Activated B cell treated with CpG ODN at 0.5 μM for 24 hours (primary cell): ENCODE measurements at regions not wholly inside any gene's neighbourhood (a gene's known extent, or its start where the extent isn't known, plus 50 kb on each side); places are given as distances from the start of the nearest gene placed in this dataset.

Experiments
- ATAC-seq: fragments of 200-7000 bp; cut with Tn5 transposase; one replicate; pipeline ENCODE4 v1.10.0; 2021; ENCODE audit warnings: low read depth, mild to moderate bottlenecking, moderate library complexity
- CTCF ChIA-PET: fragments of 350-600 bp; sonication (Branson Sonifier 250); formaldehyde crosslinking; loops from one replicate; lab custom pipeline; 2021; ENCODE audit warnings: antibody characterized with exemption; lab: Charles Lee
- POLR2A ChIA-PET: fragments of 350-600 bp; sonication (Branson Sonifier 250); formaldehyde crosslinking; loops from one replicate; lab custom pipeline; 2021; ENCODE audit warnings: antibody characterized with exemption; lab: Charles Lee
- DNase-seq: peaks from one replicate; pipeline ENCODE4 v3.0.0; 2022
- H3K27ac Mint-ChIP-seq: one replicate; pipeline ENCODE4 v1.8.0; 2020; ENCODE audit warnings: mixed read lengths
- H3K27me3 Mint-ChIP-seq: one replicate; pipeline ENCODE4 v1.8.0; 2021; ENCODE audit warnings: mixed read lengths
- H3K36me3 Mint-ChIP-seq: one replicate; pipeline ENCODE4 v1.8.0; 2021; ENCODE audit warnings: low read depth, mixed read lengths
- H3K4me1 Mint-ChIP-seq: one replicate; pipeline ENCODE4 v1.8.0; 2021; ENCODE audit warnings: mixed read lengths
- H3K4me3 Mint-ChIP-seq: one replicate; pipeline ENCODE4 v1.8.0; 2020; ENCODE audit warnings: mild to moderate bottlenecking, mixed read lengths
- H3K9me3 Mint-ChIP-seq: one replicate; pipeline ENCODE4 v1.8.0; 2020; ENCODE audit warnings: mixed read lengths
- CTCF ChIP-seq: fragments of 200-600 bp; IDR thresholded peaks from one replicate; pipeline ENCODE4 v1.8.0; 2022; ENCODE audit warnings: antibody characterized with exemption, mild to moderate bottlenecking
- intact Hi-C: fragments of 100-400 bp; cut with micrococcal nuclease; formaldehyde crosslinking; loops from one replicate; pipeline ENCODE4 v1.15.1; 2024

DNA sequence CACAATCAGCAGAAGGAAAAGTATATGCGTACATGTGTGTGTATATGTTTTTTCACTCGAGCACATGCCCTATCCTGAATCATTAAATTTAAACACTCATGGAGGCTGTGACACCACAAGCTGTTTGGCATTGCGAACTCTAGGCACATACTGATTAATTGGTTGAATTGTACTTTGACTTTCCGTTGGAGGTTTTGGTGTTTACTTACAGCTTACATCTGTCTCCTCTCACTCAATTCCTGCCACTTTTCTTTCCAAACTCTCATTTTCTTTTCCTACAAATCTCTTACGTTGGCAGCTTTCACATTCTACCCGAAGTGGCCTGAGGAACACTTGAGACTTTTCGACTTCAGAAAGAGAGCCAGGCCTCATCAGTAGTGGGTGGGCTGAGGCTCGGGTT is 434.1 kb upstream of the SEMA6D start:
- POLR2A ChIA-PET = no interaction called here
- CTCF ChIA-PET = no interaction called here
- H3K36me3 Mint-ChIP-seq = no peaks in the 10 kb centered on the region
- no peak for TF ChIP-seq CTCF
- no peak overlapping the region for H3K27ac Mint-ChIP-seq
- H3K4me1 Mint-ChIP-seq = no peaks in the 10 kb centered on the region
- no peaks in the 10 kb centered on the region for H3K27me3 Mint-ChIP-seq
- intact Hi-C loops = no loop called here
- no peak overlapping the region for H3K4me3 Mint-ChIP-seq
- ATAC-seq (no peak), DNase-seq (no peak)
- no peaks in the 10 kb centered on the region for H3K9me3 Mint-ChIP-seq

GRCh38 chr15:47288794-47289193 is 428.5 kb upstream of the SEMA6D start:
- Mint-ChIP-seq H3K4me1 (no peaks in the 10 kb centered on the region), H3K27ac (no peak overlapping the region), H3K9me3 (no peaks in the 10 kb centered on the region), H3K36me3 (no peaks in the 10 kb centered on the region), H3K4me3 (no peak overlapping the region), H3K27me3 (no peaks in the 10 kb centered on the region)
- no peak for TF ChIP-seq CTCF
- intact Hi-C loops = no loop called here
- POLR2A ChIA-PET = no interaction called here
- ATAC-seq = no peak
- CTCF ChIA-PET = no interaction called here
- DNase-seq = no peak

- no peaks in the 10 kb centered on the region for H3K27me3 Mint-ChIP-seq
Measured at GRCh38 chr15:47289656-47290055, 427.6 kb upstream of the SEMA6D start.

GRCh38 chr15:47291767-47292166 is 425.5 kb upstream of the SEMA6D start:
- no peak overlapping the region for H3K4me3 Mint-ChIP-seq

More at GRCh38 chr15:47289656-47290055, 427.6 kb upstream of the SEMA6D start:
- Mint-ChIP-seq H3K4me1 (no peaks in the 10 kb centered on the region), H3K9me3 (no peaks in the 10 kb centered on the region), H3K27ac (no peak overlapping the region), H3K4me3 (no peak overlapping the region), H3K36me3 (no peaks in the 10 kb centered on the region)
- intact Hi-C loops = no loop called here
- CTCF ChIA-PET = no interaction called here
- no peak for ATAC-seq
- POLR2A ChIA-PET = no interaction called here
- no peak for TF ChIP-seq CTCF
- no peak for DNase-seq

DNA sequence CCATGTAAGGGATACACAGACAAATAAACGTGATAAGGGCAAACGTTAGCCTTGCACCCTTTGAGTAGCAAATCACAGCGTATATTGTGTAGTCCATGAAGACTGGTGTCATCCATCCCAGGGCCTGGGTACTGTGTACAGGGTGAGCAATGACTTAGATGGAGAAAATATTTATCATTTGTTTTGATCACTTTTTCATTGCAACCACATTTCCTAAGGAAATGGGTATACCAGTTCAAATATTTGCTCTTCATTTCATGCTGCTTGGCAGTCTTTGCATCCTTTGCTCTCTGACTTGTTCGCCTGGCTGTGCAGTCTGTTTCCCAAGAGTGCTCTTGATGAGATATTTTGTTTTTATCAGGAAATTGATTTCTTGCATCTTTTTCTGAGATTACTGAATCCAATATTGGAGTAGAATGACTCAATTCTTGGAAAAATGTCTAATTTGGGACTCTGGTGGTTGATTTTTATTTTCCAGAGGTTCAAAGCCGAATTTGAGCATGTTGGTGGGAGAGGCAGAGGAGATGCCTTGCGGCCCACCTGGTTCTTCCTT is 424.6 kb upstream of the SEMA6D start:
- POLR2A ChIA-PET = no interaction called here

More at GRCh38 chr15:47291767-47292166, 425.5 kb upstream of the SEMA6D start:
- no peaks in the 10 kb centered on the region for H3K36me3 Mint-ChIP-seq
- CTCF ChIA-PET = no interaction called here
- DNase-seq = no peak
- no peak for TF ChIP-seq CTCF
- no peaks in the 10 kb centered on the region for H3K4me1 Mint-ChIP-seq
- no peaks in the 10 kb centered on the region for H3K27me3 Mint-ChIP-seq
- ATAC-seq = no peak
- POLR2A ChIA-PET = no interaction called here
- no peak overlapping the region for H3K27ac Mint-ChIP-seq
- intact Hi-C loops = no loop called here
- no peaks in the 10 kb centered on the region for H3K9me3 Mint-ChIP-seq

More for the DNA sequence above, 424.6 kb upstream of the SEMA6D start:
- no peak overlapping the region for H3K4me3 Mint-ChIP-seq
- H3K9me3 Mint-ChIP-seq = no peaks in the 10 kb centered on the region
- CTCF ChIA-PET = no interaction called here
- DNase-seq (no peak), ATAC-seq (no peak)
- intact Hi-C loops = no loop called here
- TF ChIP-seq CTCF = no peak
- H3K4me1 Mint-ChIP-seq = no peaks in the 10 kb centered on the region
- no peak overlapping the region for H3K27ac Mint-ChIP-seq
- no peaks in the 10 kb centered on the region for H3K36me3 Mint-ChIP-seq
- H3K27me3 Mint-ChIP-seq = no peaks in the 10 kb centered on the region
